ENCODE measurements at regions not wholly inside any gene's neighbourhood (a gene's known extent, or its start where the extent isn't known, plus 50 kb on each side); places are given as distances from the start of the nearest gene placed in this dataset.

GRCh38 chr3:111324151-111324550 is 217.8 kb upstream of the CD96 start:
- CTCF ChIA-PET = no interaction called here
- POLR2A ChIA-PET = no interaction called here
- no peak for DNase-seq (ENCODE audit: extremely low spot score)
- TF ChIP-seq CTBP1 (IDR thresholded peaks at IDR 0.05; ENCODE audit: borderline replicate concordance) (no peak), HDGF (IDR thresholded peaks at IDR 0.05; ENCODE audit: borderline replicate concordance) (no peak), BHLHE40 (IDR thresholded peaks at IDR 0.05; ENCODE audit: borderline replicate concordance) (no peak), FOXM1 (IDR thresholded peaks at IDR 0.05; ENCODE audit: borderline replicate concordance) (no peak), NFRKB (IDR thresholded peaks at IDR 0.05) (no peak), LEF1 (IDR thresholded peaks at IDR 0.05; ENCODE audit: borderline replicate concordance) (no peak), ZNF384 (IDR thresholded peaks at IDR 0.05) (no peak), SUZ12 (IDR thresholded peaks at IDR 0.05) (no peak), ELF4 (IDR thresholded peaks at IDR 0.05) (no peak)

- ChIA-PET POLR2A (no interaction called here), CTCF (no interaction called here)
- TF ChIP-seq ZNF384 (IDR thresholded peaks at IDR 0.05) = no peak
- no peak for TF ChIP-seq NFRKB (IDR thresholded peaks at IDR 0.05)
- no peak for TF ChIP-seq PKNOX1 (IDR thresholded peaks at IDR 0.05)
- no peak for TF ChIP-seq HDGF (IDR thresholded peaks at IDR 0.05; ENCODE audit: borderline replicate concordance)
- no peak for TF ChIP-seq CTBP1 (IDR thresholded peaks at IDR 0.05; ENCODE audit: borderline replicate concordance)
- TF ChIP-seq SUZ12 (IDR thresholded peaks at IDR 0.05) = no peak
- no peak for TF ChIP-seq L3MBTL2 (conservative IDR thresholded peaks at IDR 0.05)
- no peak for TF ChIP-seq SP1 (IDR thresholded peaks at IDR 0.05)
- no peak for DNase-seq (ENCODE audit: extremely low spot score)
Measured at GRCh38 chr3:111324645-111325044, 217.4 kb upstream of the CD96 start.

- TF ChIP-seq SP1 (IDR thresholded peaks at IDR 0.05) = no peak
- no peak for TF ChIP-seq TARDBP (IDR thresholded peaks at IDR 0.05)
- POLR2A ChIA-PET = no interaction called here
- DNase-seq (ENCODE audit: extremely low spot score) = no peak
- CTCF ChIA-PET = no interaction called here
Measured at GRCh38 chr3:111325160-111325718, 216.8 kb upstream of the CD96 start.

- POLR2A ChIA-PET = no interaction called here
- DNase-seq (ENCODE audit: extremely low spot score) = no peak
- TF ChIP-seq L3MBTL2 (conservative IDR thresholded peaks at IDR 0.05) (no peak), ELF4 (IDR thresholded peaks at IDR 0.05) (no peak), ARNT (IDR thresholded peaks at IDR 0.05) (no peak), CTBP1 (IDR thresholded peaks at IDR 0.05; ENCODE audit: borderline replicate concordance) (no peak), FOXK2 (IDR thresholded peaks at IDR 0.05) (no peak), FOXM1 (IDR thresholded peaks at IDR 0.05; ENCODE audit: borderline replicate concordance) (no peak), SUZ12 (IDR thresholded peaks at IDR 0.05) (no peak), TARDBP (IDR thresholded peaks at IDR 0.05) (no peak), PKNOX1 (IDR thresholded peaks at IDR 0.05) (no peak), HDGF (IDR thresholded peaks at IDR 0.05; ENCODE audit: borderline replicate concordance) (no peak), NFRKB (IDR thresholded peaks at IDR 0.05) (no peak), SP1 (IDR thresholded peaks at IDR 0.05) (no peak), BHLHE40 (IDR thresholded peaks at IDR 0.05; ENCODE audit: borderline replicate concordance) (no peak), LEF1 (IDR thresholded peaks at IDR 0.05; ENCODE audit: borderline replicate concordance) (no peak), FOXA1 (IDR thresholded peaks at IDR 0.05) (no peak), ZNF384 (IDR thresholded peaks at IDR 0.05) (no peak)
- CTCF ChIA-PET = no interaction called here
Measured at GRCh38 chr3:111326144-111326995, 215.6 kb upstream of the CD96 start.

GRCh38 chr3:111331306-111331705 is 210.7 kb upstream of the CD96 start:
- TF ChIP-seq NFRKB (IDR thresholded peaks at IDR 0.05) = no peak
- TF ChIP-seq FOXK2 (IDR thresholded peaks at IDR 0.05) = no peak
- no peak for TF ChIP-seq ZNF384 (IDR thresholded peaks at IDR 0.05)
- TF ChIP-seq FOXA1 (IDR thresholded peaks at IDR 0.05) = no peak
- TF ChIP-seq PKNOX1 (IDR thresholded peaks at IDR 0.05) = no peak
- TF ChIP-seq SP1 (IDR thresholded peaks at IDR 0.05) = no peak
- no peak for TF ChIP-seq ELF4 (IDR thresholded peaks at IDR 0.05)
- no peak for TF ChIP-seq L3MBTL2 (conservative IDR thresholded peaks at IDR 0.05)
- no peak for TF ChIP-seq TARDBP (IDR thresholded peaks at IDR 0.05)
- no peak for TF ChIP-seq SUZ12 (IDR thresholded peaks at IDR 0.05)
- TF ChIP-seq LEF1 (IDR thresholded peaks at IDR 0.05; ENCODE audit: borderline replicate concordance) = no peak
- TF ChIP-seq FOXM1 (IDR thresholded peaks at IDR 0.05; ENCODE audit: borderline replicate concordance) = no peak
- no peak for TF ChIP-seq BHLHE40 (IDR thresholded peaks at IDR 0.05; ENCODE audit: borderline replicate concordance)
- TF ChIP-seq CTBP1 (IDR thresholded peaks at IDR 0.05; ENCODE audit: borderline replicate concordance) = no peak
- ChIA-PET CTCF (no interaction called here), POLR2A (no interaction called here)
- DNase-seq (ENCODE audit: extremely low spot score) = no peak

- POLR2A ChIA-PET = no interaction called here
- DNase-seq (ENCODE audit: extremely low spot score) = no peak
- CTCF ChIA-PET = no interaction called here
- no peak for TF ChIP-seq ELF4 (IDR thresholded peaks at IDR 0.05)
Measured at GRCh38 chr3:111331912-111332311, 210.1 kb upstream of the CD96 start.

Measured in HEK293T (cell line).